Heart left ventricle (tissue), 16 donors: ENCODE measurements at regions not wholly inside any gene's neighbourhood (a gene's known extent, or its start where the extent isn't known, plus 50 kb on each side); places are given as distances from the start of the nearest gene placed in this dataset.

Experiments
- ATAC-seq, 4 donors: fragments of 200-7000 bp; cut with Tn5 transposase; one replicate each; pipeline ENCODE4 v1.9.1; 2020 to 2022; ENCODE audit warnings: moderate library complexity in 4 of 4, mild to moderate bottlenecking in 3 of 4, moderate number of reproducible peaks in 1 of 4
- DNase-seq, 5 donors: peaks; one replicate each; pipeline ENCODE4 v3.0.0-alpha.2; 2020
- H3K27ac ChIP-seq, 12 donors: fragments of 200-600 bp; sonication (generic) in 4 of 12; one replicate each; pipeline versions ENCODE4 v1.5.0 to v1.8.0; 2016 to 2022; ENCODE audit warnings: mild to moderate bottlenecking in 2 of 12
- H3K27me3 ChIP-seq, 9 donors: fragments of 200-600 bp; sonication (generic) in 2 of 9; one replicate each; pipeline versions ENCODE4 v1.5.1 to v1.8.0; 2016 to 2022; ENCODE audit warnings: mild to moderate bottlenecking in 3 of 9
- H3K36me3 ChIP-seq, 9 donors: fragments of 200-600 bp; sonication (generic) in 2 of 9; one replicate each; pipeline versions ENCODE4 v1.5.0 to v1.8.0; 2018 to 2022; ENCODE audit warnings: mild to moderate bottlenecking in 2 of 9
- H3K4me1 ChIP-seq, 12 donors: fragments of 200-600 bp; sonication (generic) in 4 of 12; one replicate each; pipeline versions ENCODE4 v1.5.0 to v1.8.0; 2016 to 2022; ENCODE audit warnings: mild to moderate bottlenecking in 3 of 12
- H3K4me3 ChIP-seq, 12 donors: fragments of 200-600 bp; sonication (generic) in 4 of 12; one replicate each; pipeline versions ENCODE4 v1.5.0 to v1.8.0; 2017 to 2022; ENCODE audit warnings: mild to moderate bottlenecking in 9 of 12, moderate library complexity in 4 of 12
- H3K9me3 ChIP-seq, 12 donors: fragments of 200-600 bp; sonication (generic) in 4 of 12; one replicate each; pipeline versions ENCODE4 v1.5.0 to v1.8.0; 2016 to 2022; ENCODE audit warnings: mild to moderate bottlenecking in 1 of 12
- CTCF ChIP-seq, 12 donors: fragments of 200-600 bp; sonication (generic) in 4 of 12; IDR thresholded peaks; one replicate each; pipeline versions ENCODE4 v1.5.0 to v1.8.0; 2018 to 2022; ENCODE audit warnings: antibody characterized with exemption in 12 of 12, mild to moderate bottlenecking in 5 of 12
- POLR2A ChIP-seq, 2 donors: fragments of 450-650 bp; IDR thresholded peaks; one replicate each; pipeline ENCODE4 v1.6.1; 2017; ENCODE audit warnings: antibody characterized with exemption in 2 of 2, mild to moderate bottlenecking in 2 of 2, moderate library complexity in 2 of 2
- WGBS, 4 donors: extraction: QIAGEN DNeasy Blood & Tissue Kit in 2 of 4; methylation state at CpG; one replicate each; pipeline versions ENCODE4 v1.1.5 to v1.1.7; 2013 to 2018; 5-methylcytosine and 5-hydroxymethylcytosine counted together
- intact Hi-C, 10 donors: fragments of 100-400 bp; cut with DNase I; formaldehyde crosslinking; loops; one replicate each; pipeline versions ENCODE4 v1.11.1 to v1.14.2; 2022
- donor health status: ischemic (EF 13 %, LVEDD 7.1; RV severe dilation, severe dysfunction).
- donor health status: healthy with polysubstance abuse.
- donor health status: DM: no; HTN: yes; CAD: no.
- donor health status: DM: no; HTN: no; CAD: no.
- donor health status: ischemic (EF 25% LVEDD 6.9; RV normal size, moderate dysfunction).
- donor health status: ischemic (EF 25% LVEDD 5.7; RV mildly dilated, moderate dysfunction).
- donor health status: healthy.
- donor health status: DM: yes; HTN: yes; CAD: no.
- donor health status: ischemic (EF 35%, LVEDD 5.7; RV mildly dilated, moderate dysfunction).
- donor health status: nonischemic (EF 11% LVEDD 7.7; RV severe dilation, severe dysfunction).
- donor health status: DM: yes; HTN: yes; CAD: no.
- donor health status: PGD.
- donor health status: ischemic (EF 29% LVEDD 5.4; RV normal size, mild dysfunction).
- donor health status: nonischemic (EF 23%, LVEDD 6.1; RV moderate dilation, normal function).

- no peak for ATAC-seq
- no peaks in the 10 kb centered on the region for H3K36me3 ChIP-seq
- WGBS, 4 donors, result 57 to 79% (median 68%) methylated on average over 2 of the region's 2 CpGs
- no peak overlapping the region for H3K27ac ChIP-seq
- H3K27me3 ChIP-seq, result no peaks in the 10 kb centered on the region
- TF ChIP-seq CTCF (IDR thresholded peaks at IDR 0.05) (no peak), POLR2A (IDR thresholded peaks at IDR 0.05) (no peak)
- no peaks in the 10 kb centered on the region for H3K4me1 ChIP-seq
- H3K4me3 ChIP-seq, result no peak overlapping the region
- H3K9me3 ChIP-seq, result peaks cover 0 to 15% (median 0%) of the 10 kb centered on the region in 12 donors
- no peak for DNase-seq
- intact Hi-C loops, result no loop called here
Measured at GRCh38 chr2:52308156-52308555, 1276.2 kb upstream of the NRXN1 start.

GRCh38 chr2:52294628-52295027, 1262.7 kb upstream of the NRXN1 start:
- no peak for ATAC-seq
- Histone ChIP-seq H3K4me1 (no peaks in the 10 kb centered on the region), H3K27ac (no peak overlapping the region), H3K4me3 (no peak overlapping the region), H3K27me3 (no peaks in the 10 kb centered on the region), H3K9me3 (peaks cover 0 to 22% (median under 1%) of the 10 kb centered on the region in 12 donors), H3K36me3 (no peaks in the 10 kb centered on the region)
- TF ChIP-seq POLR2A (IDR thresholded peaks at IDR 0.05) (no peak), CTCF (IDR thresholded peaks at IDR 0.05) (no peak)
- no peak for DNase-seq
- WGBS, 4 donors, result 60 to 72% (median 65%) methylated on average over 1 of the region's 1 CpG
- intact Hi-C loops, result no loop called here

GRCh38 chr2:52292801-52293200, 1260.9 kb upstream of the NRXN1 start:
- DNase-seq (no peak), ATAC-seq (no peak)
- H3K27me3 ChIP-seq, result no peaks in the 10 kb centered on the region
- H3K36me3 ChIP-seq, result no peaks in the 10 kb centered on the region
- H3K27ac ChIP-seq, result no peak overlapping the region
- no peaks in the 10 kb centered on the region for H3K4me1 ChIP-seq
- WGBS, 4 donors, result 73 to 84% (median 75%) methylated on average over 1 of the region's 1 CpG
- no peak overlapping the region for H3K4me3 ChIP-seq
- H3K9me3 ChIP-seq, result peaks cover 0 to 3% (median 0%) of the 10 kb centered on the region in 12 donors
- intact Hi-C loops, result no loop called here
- TF ChIP-seq POLR2A (IDR thresholded peaks at IDR 0.05) (no peak), CTCF (IDR thresholded peaks at IDR 0.05) (no peak)

- TF ChIP-seq POLR2A (IDR thresholded peaks at IDR 0.05) (no peak), CTCF (IDR thresholded peaks at IDR 0.05) (no peak)
- no peaks in the 10 kb centered on the region for H3K27me3 ChIP-seq
- H3K9me3 ChIP-seq, result no peaks in the 10 kb centered on the region
- H3K4me1 ChIP-seq, result no peaks in the 10 kb centered on the region
- no peak overlapping the region for H3K27ac ChIP-seq
- no peak for ATAC-seq
- no peak for DNase-seq
- H3K36me3 ChIP-seq, result no peaks in the 10 kb centered on the region
- intact Hi-C loops, result no loop called here
- no peak overlapping the region for H3K4me3 ChIP-seq
Measured at GRCh38 chr2:52289741-52290140, 1257.8 kb upstream of the NRXN1 start.
